ENCODE measurements at regions not wholly inside any gene's neighbourhood (a gene's known extent, or its start where the extent isn't known, plus 50 kb on each side); places are given as distances from the start of the nearest gene placed in this dataset.

- TF ChIP-seq CTCF (IDR thresholded peaks at IDR 0.05), result no peak
- H2AFZ ChIP-seq, result no peak overlapping the region
- no peak overlapping the region for H3K9ac ChIP-seq
- H3K9me3 ChIP-seq (ENCODE audit: control insufficient read depth, low read length), result no peaks in the 10 kb centered on the region
- H3K27me3 ChIP-seq (ENCODE audit: control insufficient read depth, insufficient read depth, low read length), result no peaks in the 10 kb centered on the region
- H3K4me1 ChIP-seq, result no peaks in the 10 kb centered on the region
- H3K4me2 ChIP-seq (ENCODE audit: low read length), result no peak overlapping the region
- no peaks in the 10 kb centered on the region for H3K79me2 ChIP-seq
- H3K4me3 ChIP-seq (ENCODE audit: low read depth, low read length), result no peak overlapping the region
- no peaks in the 10 kb centered on the region for H3K36me3 ChIP-seq (ENCODE audit: control insufficient read depth, insufficient read depth, low read length)
- no peak overlapping the region for H3K27ac ChIP-seq
Observed at GRCh38 chr18:43578211-43578610, 300.9 kb upstream of the SYT4 start.

DNA sequence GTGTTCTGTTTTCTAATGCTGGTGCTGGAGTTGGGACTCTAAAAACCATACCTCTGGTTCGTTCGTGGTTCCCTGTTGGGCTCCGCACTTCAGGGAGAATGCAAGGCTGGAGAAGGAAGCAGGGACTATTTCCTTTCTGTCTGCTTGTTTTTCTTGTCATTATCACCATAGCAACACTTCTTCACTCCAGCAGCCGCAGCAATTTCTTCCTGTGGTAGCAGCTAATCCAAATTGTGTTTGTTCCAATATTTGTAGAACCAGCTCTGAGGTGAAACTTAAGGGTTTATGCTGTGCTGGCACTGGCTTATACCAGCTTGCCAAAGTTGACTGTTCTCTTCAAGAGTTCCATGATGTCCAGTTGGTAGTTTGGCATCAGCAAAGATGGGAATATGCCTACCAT is 301.4 kb upstream of the SYT4 start:
- Histone ChIP-seq H3K4me2 (ENCODE audit: low read length) (no peak overlapping the region), H3K27ac (no peak overlapping the region), H3K4me1 (no peaks in the 10 kb centered on the region), H3K4me3 (ENCODE audit: low read depth, low read length) (no peak overlapping the region), H3K27me3 (ENCODE audit: control insufficient read depth, insufficient read depth, low read length) (no peaks in the 10 kb centered on the region), H3K9ac (no peak overlapping the region), H2AFZ (no peak overlapping the region), H3K79me2 (no peaks in the 10 kb centered on the region), H3K36me3 (ENCODE audit: control insufficient read depth, insufficient read depth, low read length) (no peaks in the 10 kb centered on the region), H3K9me3 (ENCODE audit: control insufficient read depth, low read length) (no peaks in the 10 kb centered on the region)
- TF ChIP-seq CTCF (IDR thresholded peaks at IDR 0.05), result no peak

DNA sequence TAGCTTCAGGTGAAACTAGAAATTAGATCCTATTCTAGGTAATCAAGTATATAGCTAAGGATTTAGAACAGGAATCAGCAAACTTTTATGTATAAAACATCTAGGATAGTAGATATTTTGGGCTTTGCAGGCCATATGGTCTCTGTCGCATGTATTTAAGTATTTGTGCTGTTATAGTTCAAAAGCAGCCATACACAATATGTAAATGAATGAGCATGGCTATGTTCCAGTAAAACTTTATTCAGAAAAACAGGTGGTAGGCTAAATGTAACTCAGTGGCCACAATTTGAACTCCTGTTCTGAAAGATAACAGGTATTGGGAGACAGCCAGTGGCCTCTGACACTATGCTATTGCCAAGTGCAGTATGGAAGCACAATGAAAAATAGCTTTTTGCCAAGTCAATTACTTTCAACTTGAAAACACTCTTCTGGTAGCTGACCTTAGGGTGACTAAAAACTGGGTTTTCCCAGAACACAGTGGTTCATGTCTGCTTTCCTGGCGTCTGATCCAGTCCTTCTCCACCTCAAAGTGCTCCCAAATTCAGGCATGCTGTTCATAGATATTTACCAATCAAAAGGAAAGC is 304.7 kb upstream of the SYT4 start:
- H3K79me2 ChIP-seq, result no peaks in the 10 kb centered on the region
- no peak for TF ChIP-seq CTCF (IDR thresholded peaks at IDR 0.05)
- no peaks in the 10 kb centered on the region for H3K27me3 ChIP-seq (ENCODE audit: control insufficient read depth, insufficient read depth, low read length)
- no peaks in the 10 kb centered on the region for H3K4me1 ChIP-seq
- no peaks in the 10 kb centered on the region for H3K9me3 ChIP-seq (ENCODE audit: control insufficient read depth, low read length)
- H3K36me3 ChIP-seq (ENCODE audit: control insufficient read depth, insufficient read depth, low read length), result no peaks in the 10 kb centered on the region
- H3K4me3 ChIP-seq (ENCODE audit: low read depth, low read length), result no peak overlapping the region
- no peak overlapping the region for H3K27ac ChIP-seq
- H3K4me2 ChIP-seq (ENCODE audit: low read length), result no peak overlapping the region
- no peak overlapping the region for H2AFZ ChIP-seq
- no peak overlapping the region for H3K9ac ChIP-seq

- H3K27me3 ChIP-seq (ENCODE audit: control insufficient read depth, insufficient read depth, low read length), result no peaks in the 10 kb centered on the region
- H3K4me2 ChIP-seq (ENCODE audit: low read length), result no peak overlapping the region
- H3K4me1 ChIP-seq, result no peaks in the 10 kb centered on the region
- no peak overlapping the region for H3K9ac ChIP-seq
- H3K4me3 ChIP-seq (ENCODE audit: low read depth, low read length), result no peak overlapping the region
- H2AFZ ChIP-seq, result no peak overlapping the region
- no peaks in the 10 kb centered on the region for H3K9me3 ChIP-seq (ENCODE audit: control insufficient read depth, low read length)
- no peak overlapping the region for H3K27ac ChIP-seq
- TF ChIP-seq CTCF (IDR thresholded peaks at IDR 0.05), result peak; percentile 79
- no peaks in the 10 kb centered on the region for H3K79me2 ChIP-seq
- no peaks in the 10 kb centered on the region for H3K36me3 ChIP-seq (ENCODE audit: control insufficient read depth, insufficient read depth, low read length)
Observed at GRCh38 chr18:43587538-43588153, 310.4 kb upstream of the SYT4 start.

DNA sequence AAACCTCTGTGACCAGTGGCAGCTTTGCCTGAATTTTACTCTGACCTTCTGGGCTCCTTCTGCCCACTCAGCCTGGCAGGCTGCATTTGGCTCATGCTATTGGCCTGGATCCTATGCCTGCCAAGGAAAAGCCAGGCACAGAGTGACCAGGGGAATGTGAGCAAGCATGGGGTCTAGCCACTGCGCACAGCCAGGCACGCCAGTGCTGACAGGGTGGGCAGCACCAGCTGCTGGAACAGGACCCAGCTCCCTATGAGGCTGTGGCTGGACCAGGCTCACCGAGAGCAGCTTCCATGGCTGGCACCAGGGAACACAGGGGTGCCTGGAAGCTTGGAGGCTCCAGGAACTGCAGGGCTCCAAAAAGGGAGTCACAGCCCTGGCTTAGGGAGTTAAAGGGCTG is 311.5 kb upstream of the SYT4 start:
- Histone ChIP-seq H3K4me3 (ENCODE audit: low read depth, low read length) (no peak overlapping the region), H3K4me1 (no peaks in the 10 kb centered on the region), H3K9ac (no peak overlapping the region), H3K27ac (no peak overlapping the region), H2AFZ (no peak overlapping the region), H3K27me3 (ENCODE audit: control insufficient read depth, insufficient read depth, low read length) (no peaks in the 10 kb centered on the region), H3K36me3 (ENCODE audit: control insufficient read depth, insufficient read depth, low read length) (no peaks in the 10 kb centered on the region), H3K9me3 (ENCODE audit: control insufficient read depth, low read length) (no peaks in the 10 kb centered on the region), H3K4me2 (ENCODE audit: low read length) (no peak overlapping the region), H3K79me2 (no peaks in the 10 kb centered on the region)
- no peak for TF ChIP-seq CTCF (IDR thresholded peaks at IDR 0.05)
